NB4 (cell line): ENCODE measurements at regions not wholly inside any gene's neighbourhood (a gene's known extent, or its start where the extent isn't known, plus 50 kb on each side); places are given as distances from the start of the nearest gene placed in this dataset.

Source experiments
- POLR2A ChIP-seq: IDR thresholded peaks from 2 replicates; pipeline ENCODE4 v1.6.1; 2011; ENCODE audit warnings: mild to moderate bottlenecking; ENCODE audit not compliant: insufficient read length; ENCODE audit errors: extremely low read depth
- TF ChIP-seq, protein P1 (sequence below): IDR thresholded peaks from one replicate; pipeline ENCODE4 v1.5.1; 2012; ENCODE audit warnings: low read depth, low read length
- TF ChIP-seq, protein P2 (sequence below): IDR thresholded peaks from 2 replicates; pipeline ENCODE4 v1.6.1; 2011; ENCODE audit warnings: low read depth, low read length

DNA sequence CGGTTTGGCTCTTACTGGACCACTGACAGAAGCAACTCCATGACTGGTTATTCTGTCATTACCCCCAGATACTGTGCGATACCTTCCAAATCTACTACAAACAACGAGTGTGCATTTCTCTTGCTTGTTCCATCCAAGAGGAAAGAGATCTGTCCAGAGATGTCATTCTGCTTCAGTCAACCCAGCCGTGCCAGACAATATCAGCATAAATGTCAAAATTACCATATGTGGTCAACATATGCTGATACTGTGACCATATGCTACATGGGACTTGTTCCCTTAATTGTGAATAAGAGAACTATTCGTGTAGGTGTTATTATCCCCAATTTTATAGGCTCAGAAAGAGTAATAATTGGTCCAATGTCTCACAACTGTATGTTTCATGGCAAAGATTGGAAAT, 143.2 kb upstream of the PRSS1 start:
- TF ChIP-seq, protein P1, sequence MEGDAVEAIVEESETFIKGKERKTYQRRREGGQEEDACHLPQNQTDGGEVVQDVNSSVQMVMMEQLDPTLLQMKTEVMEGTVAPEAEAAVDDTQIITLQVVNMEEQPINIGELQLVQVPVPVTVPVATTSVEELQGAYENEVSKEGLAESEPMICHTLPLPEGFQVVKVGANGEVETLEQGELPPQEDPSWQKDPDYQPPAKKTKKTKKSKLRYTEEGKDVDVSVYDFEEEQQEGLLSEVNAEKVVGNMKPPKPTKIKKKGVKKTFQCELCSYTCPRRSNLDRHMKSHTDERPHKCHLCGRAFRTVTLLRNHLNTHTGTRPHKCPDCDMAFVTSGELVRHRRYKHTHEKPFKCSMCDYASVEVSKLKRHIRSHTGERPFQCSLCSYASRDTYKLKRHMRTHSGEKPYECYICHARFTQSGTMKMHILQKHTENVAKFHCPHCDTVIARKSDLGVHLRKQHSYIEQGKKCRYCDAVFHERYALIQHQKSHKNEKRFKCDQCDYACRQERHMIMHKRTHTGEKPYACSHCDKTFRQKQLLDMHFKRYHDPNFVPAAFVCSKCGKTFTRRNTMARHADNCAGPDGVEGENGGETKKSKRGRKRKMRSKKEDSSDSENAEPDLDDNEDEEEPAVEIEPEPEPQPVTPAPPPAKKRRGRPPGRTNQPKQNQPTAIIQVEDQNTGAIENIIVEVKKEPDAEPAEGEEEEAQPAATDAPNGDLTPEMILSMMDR = no peak
- no peak for TF ChIP-seq POLR2A
- TF ChIP-seq, protein P2, sequence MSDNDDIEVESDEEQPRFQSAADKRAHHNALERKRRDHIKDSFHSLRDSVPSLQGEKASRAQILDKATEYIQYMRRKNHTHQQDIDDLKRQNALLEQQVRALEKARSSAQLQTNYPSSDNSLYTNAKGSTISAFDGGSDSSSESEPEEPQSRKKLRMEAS = no peak
